Kasumi-1 (cell line): ENCODE measurements at regions not wholly inside any gene's neighbourhood (a gene's known extent, or its start where the extent isn't known, plus 50 kb on each side); places are given as distances from the start of the nearest gene placed in this dataset.

Experiments
- DNase-seq, 2 experiments: peaks; one replicate each; lab custom pipeline; 2025; lab: John Stamatoyannopoulos, UW

DNA sequence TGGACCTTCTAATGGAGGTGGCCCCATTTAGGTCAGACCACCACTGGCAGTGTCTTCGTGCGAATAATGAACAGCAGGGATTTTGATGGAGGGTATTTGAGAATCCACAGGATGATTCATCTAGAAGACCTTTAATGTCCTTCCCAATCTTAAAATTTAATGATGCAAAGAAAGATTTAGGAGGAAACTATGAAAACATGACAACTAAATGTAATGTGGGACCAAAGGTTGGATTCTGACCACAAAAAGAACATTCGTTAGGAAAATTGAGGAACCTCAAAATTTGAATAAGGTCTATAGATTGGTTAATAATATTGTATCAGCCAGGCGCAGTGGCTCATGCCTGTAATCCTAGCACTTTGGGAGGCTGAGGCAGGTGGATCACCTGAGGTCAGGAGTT lies 78.2 kb upstream of the TMPO start:
- no peak for DNase-seq

DNA sequence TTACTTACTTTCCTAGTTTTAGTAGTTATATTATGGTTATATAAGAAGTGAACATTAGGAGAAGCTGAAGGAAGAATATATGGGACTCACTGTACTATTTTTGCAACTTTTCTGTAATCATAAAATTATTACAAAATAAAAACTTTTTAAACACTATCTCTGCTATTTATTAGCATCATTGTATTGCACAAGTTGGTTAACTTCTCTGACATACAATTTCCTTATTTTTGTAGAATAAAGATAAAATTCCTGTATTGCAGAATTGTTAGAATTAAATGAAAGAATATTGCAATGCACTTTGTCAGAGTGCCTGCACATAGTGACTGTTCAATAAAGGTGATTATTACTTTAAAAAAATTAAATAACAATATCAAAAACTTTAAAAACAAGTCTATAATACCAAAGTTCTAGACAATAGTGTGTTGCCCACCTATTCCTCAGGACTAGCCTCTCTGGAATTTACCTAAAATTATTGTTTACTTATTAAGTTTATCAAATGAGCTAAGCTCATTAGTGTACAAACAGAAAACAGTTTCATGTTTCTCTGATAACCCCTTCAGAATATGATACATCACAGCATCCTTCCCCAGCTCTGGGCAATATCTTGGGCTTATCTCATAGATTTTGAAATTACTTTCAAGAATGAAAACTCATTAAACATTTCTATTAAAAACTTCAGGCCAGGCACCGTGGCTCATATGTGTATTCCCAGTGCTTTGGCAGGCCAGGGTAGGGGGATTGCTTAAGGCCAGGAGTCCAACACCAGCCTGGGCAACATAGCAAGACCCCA lies 77.4 kb upstream of the TMPO start:
- no peak for DNase-seq

DNA sequence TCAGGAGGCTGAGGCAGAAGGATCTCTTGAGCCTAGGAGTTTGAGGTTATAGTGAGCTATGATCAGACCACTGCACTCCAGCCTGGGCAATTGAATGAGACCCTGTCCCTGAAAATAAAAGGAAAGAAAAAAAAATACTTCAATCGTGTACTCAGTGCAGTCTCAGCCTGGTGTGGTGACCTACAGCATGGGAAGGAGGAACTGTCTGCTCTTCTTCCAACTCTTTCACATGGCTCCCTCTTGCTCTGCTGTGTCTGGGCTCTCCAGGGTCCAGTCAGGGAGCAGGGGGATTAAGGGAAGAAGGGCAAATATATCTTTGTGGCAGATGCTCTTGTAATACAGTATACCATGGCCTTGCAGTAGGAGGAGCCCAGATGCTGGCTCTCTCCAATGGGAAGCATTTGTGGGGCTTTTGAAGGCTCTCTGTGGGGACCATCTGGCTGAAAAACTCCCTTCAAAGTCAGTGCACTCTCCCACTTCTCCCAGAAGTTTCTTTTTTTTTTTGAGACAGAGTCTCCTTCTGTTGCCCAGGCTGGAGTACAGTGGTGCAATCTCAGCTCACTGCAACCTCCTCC lies 76.6 kb upstream of the TMPO start:
- no peak for DNase-seq

DNA sequence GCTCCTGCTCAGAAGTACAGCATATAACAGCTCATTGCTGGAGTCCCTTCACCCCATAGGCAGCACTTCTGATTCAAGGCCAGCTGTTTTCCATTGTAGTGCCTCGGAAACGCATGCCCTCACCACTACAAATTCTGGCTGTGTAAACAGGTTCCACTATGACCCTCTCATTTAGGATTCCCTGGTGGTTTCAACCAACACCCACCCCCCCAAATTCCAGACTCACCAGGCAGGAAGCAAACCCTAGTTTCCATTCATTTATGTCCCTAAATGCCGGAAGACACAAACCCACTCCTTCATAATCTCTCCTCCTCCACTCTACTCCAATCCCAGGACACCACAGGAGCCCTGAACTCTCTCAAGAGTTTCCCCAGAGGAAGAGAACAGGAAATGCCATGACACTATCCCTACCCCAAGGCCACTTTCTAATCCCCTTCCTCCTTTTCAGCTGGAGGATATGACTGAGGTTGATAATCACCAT lies 75.9 kb upstream of the TMPO start:
- peak; percentile 79 to 85 for DNase-seq

DNA sequence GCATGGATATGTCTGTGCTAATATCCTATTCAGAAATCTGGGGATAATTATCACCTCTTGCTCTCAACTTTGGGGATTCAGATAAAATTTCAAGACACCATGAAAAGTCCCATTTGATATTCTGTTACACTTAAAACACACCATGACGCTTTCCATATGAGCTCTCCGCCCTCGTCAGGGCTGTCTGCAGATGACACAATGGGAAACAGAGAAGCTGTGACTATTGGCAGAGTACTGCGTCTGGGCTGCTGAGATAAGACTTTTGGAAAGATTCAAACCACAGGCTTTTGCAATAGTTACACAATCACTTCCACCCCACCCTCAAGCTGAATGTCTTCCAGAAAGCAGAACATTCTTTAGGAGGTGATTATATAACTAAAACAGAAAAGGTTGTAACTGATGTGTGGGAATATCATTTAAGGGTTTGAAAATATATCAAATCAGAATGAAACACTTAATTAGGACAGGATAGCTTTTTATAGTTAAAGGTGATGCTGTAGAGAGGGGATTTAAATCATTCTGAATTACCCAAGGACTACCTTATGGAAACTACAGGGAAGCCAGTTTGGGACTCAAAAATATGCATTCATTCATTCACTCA lies 75.3 kb upstream of the TMPO start:
- DNase-seq = peak; percentile 97 to 98

DNA sequence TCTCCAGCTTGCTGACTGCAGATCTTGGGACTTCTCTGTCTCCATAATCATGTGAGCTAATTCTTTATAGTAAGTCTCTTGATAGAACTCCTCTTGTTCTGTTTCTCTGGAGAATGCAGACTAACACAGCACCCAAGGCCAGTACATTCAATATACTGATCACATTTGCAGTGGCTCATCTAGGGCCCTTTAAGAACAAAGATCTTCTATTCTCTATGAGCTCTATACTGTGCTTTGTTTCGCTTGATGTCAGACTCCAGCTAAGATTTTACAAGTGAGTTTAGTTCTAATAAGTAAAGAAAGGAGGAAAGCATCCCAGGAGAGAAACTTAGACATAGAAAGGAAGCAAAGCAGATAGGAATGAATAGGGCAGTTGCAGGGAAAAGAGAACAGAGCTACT lies 69.3 kb upstream of the TMPO start:
- no peak for DNase-seq

DNA sequence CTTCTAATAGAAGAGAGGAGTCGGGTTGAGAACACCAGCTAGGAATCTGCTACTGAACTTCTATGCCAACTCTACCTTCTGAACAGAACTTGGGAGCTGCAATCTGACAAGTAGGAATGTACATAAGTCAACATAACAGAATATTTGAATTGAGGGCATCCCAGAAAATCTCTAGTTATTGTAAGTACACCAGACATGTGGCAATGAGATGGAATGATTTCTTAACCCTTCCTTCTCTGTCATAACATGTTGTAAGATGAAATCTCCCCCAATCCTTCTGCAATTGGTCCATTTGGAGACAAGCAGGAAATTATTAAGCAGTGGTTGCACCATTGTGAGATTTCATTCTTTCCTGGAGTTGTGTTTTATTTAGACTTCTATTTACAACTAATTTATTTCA lies 68.7 kb upstream of the TMPO start:
- no peak for DNase-seq

DNA sequence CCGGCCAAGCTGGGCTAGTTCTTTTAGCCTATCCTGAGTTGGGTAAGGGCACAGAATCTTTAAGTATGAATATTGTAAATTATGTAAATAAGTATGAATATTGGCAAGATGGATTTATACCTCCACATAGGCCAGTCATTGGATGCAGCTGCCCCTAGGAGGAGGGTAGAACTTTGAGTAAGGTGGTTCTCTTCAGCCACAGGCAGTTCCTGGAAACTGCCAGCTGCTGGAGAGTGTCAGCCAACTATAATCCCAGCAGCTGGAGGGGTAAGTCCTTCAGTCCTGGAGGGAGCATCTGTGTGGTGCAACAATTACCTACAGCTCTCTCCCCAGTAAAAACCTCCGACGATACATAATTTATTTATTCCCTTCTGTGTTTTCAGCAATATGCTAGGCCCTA lies 65.8 kb upstream of the TMPO start:
- DNase-seq = no peak

DNA sequence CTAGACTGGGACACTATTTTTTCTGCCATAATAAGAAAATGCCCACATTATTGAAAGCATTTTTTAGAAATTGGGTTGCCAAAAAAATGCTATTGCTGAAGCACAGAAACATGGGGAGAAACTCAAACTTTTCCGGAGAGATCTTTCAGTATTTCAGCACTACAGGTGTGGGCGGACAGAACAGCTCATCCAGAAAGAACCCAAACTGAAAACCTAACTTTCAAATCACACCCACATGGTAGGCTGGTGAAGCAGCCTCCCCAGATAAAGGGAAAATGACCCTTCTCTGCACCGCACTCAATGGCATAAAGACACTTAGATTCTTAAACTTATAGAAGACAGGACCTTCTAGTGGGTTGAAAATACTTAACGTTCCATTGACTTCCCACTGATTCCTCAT lies 62.3 kb upstream of the TMPO start:
- no peak for DNase-seq

DNA sequence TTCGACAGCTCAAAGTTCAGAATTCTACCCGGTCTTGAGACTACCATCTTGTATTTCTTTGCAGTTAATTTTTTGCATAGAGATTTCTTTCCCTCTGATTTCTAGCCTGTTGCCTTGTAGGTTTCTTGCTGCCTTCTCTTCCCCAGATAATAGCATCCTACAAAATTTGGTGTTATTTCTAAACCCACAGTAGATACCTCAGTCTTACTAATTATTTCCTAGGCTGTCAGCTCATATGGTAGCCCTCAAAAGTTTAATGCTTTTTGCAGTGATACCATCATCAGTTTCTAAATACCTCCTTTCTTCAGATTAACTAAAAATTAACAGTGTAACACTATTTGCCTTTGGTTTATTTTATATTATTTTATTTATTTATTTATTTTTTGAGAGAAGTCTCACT lies 61.9 kb upstream of the TMPO start:
- DNase-seq = no peak

DNA sequence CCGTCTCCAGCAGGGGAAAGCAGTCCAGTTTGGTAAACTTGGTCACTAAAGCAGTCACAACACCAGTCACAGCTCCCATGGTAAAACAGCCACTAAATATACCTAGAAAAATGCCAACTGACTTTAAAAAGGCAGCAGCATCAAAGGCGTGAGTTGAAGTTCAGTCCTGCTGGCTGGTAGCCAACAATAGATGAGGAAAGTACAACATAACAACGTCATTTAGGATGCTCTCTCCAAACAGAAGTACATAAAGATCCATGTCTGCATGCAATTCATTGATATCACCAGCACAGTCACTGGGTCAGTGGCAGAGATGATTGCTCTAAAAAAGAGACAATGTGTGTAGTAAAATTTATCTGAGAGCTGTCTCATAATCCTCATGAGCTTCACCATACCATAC lies 59.3 kb upstream of the TMPO start:
- DNase-seq = no peak

DNA sequence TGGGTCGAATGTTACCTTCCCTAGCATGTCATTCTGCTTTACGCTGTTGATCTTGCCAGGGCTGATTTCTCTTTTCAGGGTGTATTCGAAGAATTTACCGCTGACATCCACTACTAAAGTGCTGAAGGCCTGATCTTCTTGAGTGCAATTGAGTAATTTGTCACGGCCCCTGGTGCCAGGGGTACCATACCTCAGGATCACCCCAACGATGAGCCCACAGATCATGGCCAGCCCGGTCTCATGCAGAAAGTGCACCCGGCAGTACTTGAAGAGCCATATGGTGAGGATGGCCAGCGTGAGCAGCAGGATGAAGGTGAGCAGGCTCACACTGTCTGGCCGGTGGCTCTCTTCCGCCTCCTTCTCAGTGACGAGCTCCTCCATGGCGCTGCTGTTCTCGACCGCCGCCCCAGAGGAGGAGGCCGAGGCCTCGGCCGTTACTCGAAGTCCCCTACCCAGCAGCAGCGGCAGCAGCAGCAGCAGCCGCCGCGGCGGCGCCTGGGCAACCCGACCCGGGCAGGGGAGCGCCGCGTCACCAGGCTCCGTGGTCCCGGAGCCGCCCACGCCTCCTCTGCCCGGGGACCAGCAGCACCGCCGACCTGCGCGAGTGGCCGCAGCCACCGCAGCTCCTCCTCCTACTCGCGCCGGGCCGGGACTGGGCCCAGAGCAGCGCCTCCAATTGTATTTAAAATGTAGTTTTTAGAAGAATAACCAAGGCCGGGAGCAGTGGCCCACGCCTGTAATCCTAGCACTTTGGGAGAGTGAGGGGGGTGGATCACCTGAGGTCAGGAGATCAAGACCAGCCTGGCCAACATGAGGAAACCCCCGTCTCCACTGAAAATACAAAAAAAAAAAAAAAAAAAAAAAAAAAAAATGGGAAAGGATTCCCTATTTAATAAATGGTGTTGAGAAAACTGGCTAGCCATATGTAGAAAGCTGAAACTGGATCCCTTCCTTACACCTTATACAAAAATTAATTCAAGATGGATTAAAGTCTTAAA lies 58.5 kb upstream of the TMPO start:
- DNase-seq = no peak

DNA sequence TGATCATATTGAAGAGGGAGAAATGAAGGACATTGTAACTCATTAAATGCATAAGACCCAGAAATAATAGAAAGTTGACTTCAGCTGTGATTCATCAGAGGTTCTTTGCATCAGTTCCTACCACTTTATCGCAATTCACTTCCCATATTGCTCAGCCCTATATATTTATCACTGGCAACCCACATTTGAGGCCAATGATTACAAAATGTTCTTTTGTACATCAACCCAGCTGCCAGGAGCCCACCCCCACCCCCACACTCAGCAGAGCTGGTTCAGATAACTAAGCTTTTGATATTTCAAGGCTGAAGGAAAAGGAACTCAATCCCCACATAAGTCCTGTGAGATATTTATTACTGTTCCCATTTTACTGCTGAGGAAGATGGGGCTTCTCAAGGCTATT lies 51.2 kb upstream of the TMPO start:
- peak; percentile 42 to 50 for DNase-seq

DNA sequence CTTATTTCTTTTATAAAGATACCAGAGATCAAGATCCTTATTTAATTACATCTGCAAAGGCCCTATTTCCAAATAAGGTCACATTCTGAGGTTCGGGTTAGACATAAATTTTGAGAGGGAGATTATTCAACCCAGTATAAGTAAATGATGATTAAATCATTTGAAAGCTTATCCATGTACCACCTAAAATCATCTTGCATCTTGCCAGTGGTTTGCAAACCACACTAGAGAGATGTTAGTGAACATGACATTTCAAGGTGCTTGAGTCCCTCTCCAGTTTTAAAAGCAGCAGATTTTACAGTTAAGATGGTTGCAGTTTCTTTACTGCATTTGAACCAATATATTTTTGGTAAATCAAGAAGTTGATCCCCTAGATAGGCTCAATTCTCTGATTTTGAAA lies 49.9 kb upstream of the TMPO start:
- no peak for DNase-seq
